PC-3 (cell line): ENCODE measurements at regions not wholly inside any gene's neighbourhood (a gene's known extent, or its start where the extent isn't known, plus 50 kb on each side); places are given as distances from the start of the nearest gene placed in this dataset.

ENCODE experiments used
- EZH2 ChIP-seq: fragments of 300-600 bp; sonication (generic); IDR thresholded peaks from one replicate; pipeline ENCODE4 v1.6.1; 2017; ENCODE audit warnings: antibody characterized with exemption, mild to moderate bottlenecking, low read length; ENCODE audit not compliant: unreplicated experiment
- TF ChIP-seq, protein P1 (sequence below): fragments of 300-600 bp; sonication (generic); conservative IDR thresholded peaks from 2 replicates; pipeline ENCODE4 v1.5.1; 2017; ENCODE audit warnings: antibody characterized with exemption, low read depth, mild to moderate bottlenecking, low read length

DNA sequence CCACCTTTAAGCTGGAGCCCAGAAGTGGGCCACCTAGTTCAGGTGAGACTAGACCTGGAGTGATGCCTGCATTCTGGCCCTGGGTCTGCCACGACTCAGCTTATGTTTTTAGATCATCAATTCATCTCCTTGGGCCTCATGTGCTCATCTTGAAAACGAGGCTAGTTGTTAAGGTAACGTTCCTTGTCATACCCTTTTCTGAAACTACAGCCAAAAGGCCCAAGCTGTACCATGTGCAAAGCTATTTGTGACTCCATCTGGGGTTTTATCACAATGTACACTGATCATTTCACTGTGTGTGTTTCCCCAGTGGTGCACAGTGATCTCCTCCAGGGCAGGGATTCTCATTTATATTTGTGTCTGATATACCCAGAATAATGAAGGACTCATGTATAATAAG lies 138.4 kb upstream of the COPS8 start:
- TF ChIP-seq, protein P1, sequence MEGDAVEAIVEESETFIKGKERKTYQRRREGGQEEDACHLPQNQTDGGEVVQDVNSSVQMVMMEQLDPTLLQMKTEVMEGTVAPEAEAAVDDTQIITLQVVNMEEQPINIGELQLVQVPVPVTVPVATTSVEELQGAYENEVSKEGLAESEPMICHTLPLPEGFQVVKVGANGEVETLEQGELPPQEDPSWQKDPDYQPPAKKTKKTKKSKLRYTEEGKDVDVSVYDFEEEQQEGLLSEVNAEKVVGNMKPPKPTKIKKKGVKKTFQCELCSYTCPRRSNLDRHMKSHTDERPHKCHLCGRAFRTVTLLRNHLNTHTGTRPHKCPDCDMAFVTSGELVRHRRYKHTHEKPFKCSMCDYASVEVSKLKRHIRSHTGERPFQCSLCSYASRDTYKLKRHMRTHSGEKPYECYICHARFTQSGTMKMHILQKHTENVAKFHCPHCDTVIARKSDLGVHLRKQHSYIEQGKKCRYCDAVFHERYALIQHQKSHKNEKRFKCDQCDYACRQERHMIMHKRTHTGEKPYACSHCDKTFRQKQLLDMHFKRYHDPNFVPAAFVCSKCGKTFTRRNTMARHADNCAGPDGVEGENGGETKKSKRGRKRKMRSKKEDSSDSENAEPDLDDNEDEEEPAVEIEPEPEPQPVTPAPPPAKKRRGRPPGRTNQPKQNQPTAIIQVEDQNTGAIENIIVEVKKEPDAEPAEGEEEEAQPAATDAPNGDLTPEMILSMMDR: no peak
- no peak for TF ChIP-seq EZH2
